GM12874 (cell line): ENCODE measurements at regions not wholly inside any gene's neighbourhood (a gene's known extent, or its start where the extent isn't known, plus 50 kb on each side); places are given as distances from the start of the nearest gene placed in this dataset.

Experiments used
- TF ChIP-seq, protein P1 (sequence below): IDR thresholded peaks from 2 replicates; pipeline ENCODE4 v1.5.1; 2011; ENCODE audit warnings: low read depth, mild to moderate bottlenecking, control low read depth, low read length, moderate library complexity; ENCODE audit not compliant: insufficient read depth

- TF ChIP-seq, protein P1, sequence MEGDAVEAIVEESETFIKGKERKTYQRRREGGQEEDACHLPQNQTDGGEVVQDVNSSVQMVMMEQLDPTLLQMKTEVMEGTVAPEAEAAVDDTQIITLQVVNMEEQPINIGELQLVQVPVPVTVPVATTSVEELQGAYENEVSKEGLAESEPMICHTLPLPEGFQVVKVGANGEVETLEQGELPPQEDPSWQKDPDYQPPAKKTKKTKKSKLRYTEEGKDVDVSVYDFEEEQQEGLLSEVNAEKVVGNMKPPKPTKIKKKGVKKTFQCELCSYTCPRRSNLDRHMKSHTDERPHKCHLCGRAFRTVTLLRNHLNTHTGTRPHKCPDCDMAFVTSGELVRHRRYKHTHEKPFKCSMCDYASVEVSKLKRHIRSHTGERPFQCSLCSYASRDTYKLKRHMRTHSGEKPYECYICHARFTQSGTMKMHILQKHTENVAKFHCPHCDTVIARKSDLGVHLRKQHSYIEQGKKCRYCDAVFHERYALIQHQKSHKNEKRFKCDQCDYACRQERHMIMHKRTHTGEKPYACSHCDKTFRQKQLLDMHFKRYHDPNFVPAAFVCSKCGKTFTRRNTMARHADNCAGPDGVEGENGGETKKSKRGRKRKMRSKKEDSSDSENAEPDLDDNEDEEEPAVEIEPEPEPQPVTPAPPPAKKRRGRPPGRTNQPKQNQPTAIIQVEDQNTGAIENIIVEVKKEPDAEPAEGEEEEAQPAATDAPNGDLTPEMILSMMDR: no peak
These were observed 1180.6 kb upstream of the AUTS2 start for GRCh38 chr7:68417659-68418058.

DNA sequence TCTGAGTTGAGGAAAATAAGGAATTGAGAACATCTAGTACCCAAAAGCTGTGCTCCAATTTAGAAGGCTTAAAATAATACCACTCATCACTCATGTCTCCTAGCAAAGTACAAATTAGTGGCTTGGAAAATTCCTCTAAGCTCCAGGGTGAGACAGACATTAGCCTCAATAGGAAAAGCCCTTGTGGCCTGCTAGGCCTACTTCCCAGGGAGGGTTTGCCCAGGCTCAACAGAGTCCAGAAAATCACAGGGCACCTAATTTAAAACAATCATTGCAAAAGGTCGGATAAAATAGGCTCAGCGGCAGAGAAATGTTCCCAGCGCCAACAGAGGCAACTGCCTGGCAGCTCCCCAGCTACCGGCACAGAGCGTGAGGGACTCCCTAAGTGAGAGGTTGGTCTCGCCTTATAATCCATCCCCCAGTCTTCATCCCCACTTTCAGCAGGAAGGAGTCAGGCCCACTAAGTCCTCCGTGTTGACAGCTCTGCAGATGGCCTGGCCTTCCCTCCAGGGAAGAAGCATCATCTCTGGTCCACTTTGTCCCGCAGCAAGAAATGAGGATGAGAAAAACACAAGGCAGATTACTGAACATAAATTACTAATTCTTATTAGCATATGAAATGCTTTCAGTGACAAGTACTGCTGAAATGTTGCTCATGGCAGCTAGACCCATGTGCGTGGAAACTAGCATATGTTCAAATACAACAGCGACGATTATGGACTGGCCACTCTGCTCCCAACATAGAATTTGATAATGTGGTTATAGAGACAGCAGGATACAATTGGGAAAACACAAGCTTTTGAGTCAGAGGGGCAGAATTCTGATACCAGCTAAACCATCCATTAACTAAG, 1177.7 kb upstream of the AUTS2 start:
- TF ChIP-seq, protein P1: no peak

DNA sequence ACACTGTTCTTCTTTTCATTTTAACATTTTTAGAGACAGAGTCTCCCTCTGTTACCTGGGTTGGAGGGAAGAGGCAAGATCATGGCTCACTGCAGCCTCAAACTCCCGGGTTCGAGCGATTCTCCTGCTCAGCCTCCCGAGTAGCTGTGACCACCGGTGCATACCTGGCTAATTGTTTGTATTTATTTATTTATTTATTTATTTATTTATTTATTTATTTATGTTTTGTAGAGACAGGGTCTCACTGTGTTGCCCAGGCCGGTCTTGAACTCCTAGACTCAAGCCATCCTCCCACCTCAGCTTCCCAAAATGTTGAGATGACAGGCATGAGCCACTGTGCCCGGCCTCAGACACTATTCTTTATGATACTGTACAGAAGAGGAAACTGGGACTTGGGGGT, 1176.6 kb upstream of the AUTS2 start:
- TF ChIP-seq, protein P1: no peak

- TF ChIP-seq, protein P1: no peak
These were observed 1176.0 kb upstream of the AUTS2 start for GRCh38 chr7:68422281-68422680.

DNA sequence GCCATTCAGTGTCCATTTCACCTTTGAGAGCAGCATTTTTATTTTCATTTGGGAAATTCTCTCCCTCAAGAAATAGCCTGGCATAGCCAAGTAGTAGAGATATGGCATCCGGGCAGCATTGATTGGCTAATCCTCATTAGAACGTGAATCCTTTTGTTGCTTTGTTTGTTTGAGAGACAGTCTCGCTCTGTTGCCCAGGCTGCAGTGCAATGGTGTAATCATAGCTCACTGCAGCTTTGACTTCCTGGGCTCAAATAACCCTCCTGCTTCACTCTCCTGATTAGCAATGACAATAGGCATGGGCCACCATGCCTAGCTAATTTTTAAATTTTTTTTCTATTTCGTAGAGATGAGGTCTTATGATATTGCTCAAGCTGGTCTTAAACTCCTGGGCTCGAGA, 1174.9 kb upstream of the AUTS2 start:
- TF ChIP-seq, protein P1: no peak

- TF ChIP-seq, protein P1: no peak
These were observed 1173.5 kb upstream of the AUTS2 start for GRCh38 chr7:68424658-68425297.

- TF ChIP-seq, protein P1: no peak
These were observed 1172.9 kb upstream of the AUTS2 start for GRCh38 chr7:68425377-68425776.
